ENCODE measurements at regions not wholly inside any gene's neighbourhood (a gene's known extent, or its start where the extent isn't known, plus 50 kb on each side); places are given as distances from the start of the nearest gene placed in this dataset.

- Histone ChIP-seq H3K36me3 (replicated peaks; ENCODE audit: control insufficient read depth, insufficient read depth, low read length) (no peaks in the 10 kb centered on the region), H3K4me3 (ENCODE audit: insufficient read depth, low read depth, low read length) (no peak overlapping the region)
Measured at GRCh38 chr4:20433097-20433705, 181.5 kb downstream of the SLIT2 start.

GRCh38 chr4:20440170-20440569 lies 188.5 kb downstream of the SLIT2 start:
- Histone ChIP-seq H3K4me3 (ENCODE audit: insufficient read depth, low read depth, low read length) (no peak overlapping the region), H3K27me3 (ENCODE audit: control insufficient read depth, insufficient read depth, low read length) (no peaks in the 10 kb centered on the region), H3K36me3 (replicated peaks; ENCODE audit: control insufficient read depth, insufficient read depth, low read length) (no peaks in the 10 kb centered on the region)
- DNase-seq = no peak

More at GRCh38 chr4:20433097-20433705, 181.5 kb downstream of the SLIT2 start:
- H3K27me3 ChIP-seq (ENCODE audit: control insufficient read depth, insufficient read depth, low read length) = no peaks in the 10 kb centered on the region
- no peak for DNase-seq

- H3K4me3 ChIP-seq (ENCODE audit: insufficient read depth, low read depth, low read length) = no peak overlapping the region
- no peaks in the 10 kb centered on the region for H3K36me3 ChIP-seq (replicated peaks; ENCODE audit: control insufficient read depth, insufficient read depth, low read length)
- no peaks in the 10 kb centered on the region for H3K27me3 ChIP-seq (ENCODE audit: control insufficient read depth, insufficient read depth, low read length)
- DNase-seq = no peak
Measured at GRCh38 chr4:20443015-20443805, 191.5 kb downstream of the SLIT2 start.

GRCh38 chr4:20444599-20445337 lies 193.1 kb downstream of the SLIT2 start:
- no peak overlapping the region for H3K4me3 ChIP-seq (ENCODE audit: insufficient read depth, low read depth, low read length)
- DNase-seq = no peak
- no peaks in the 10 kb centered on the region for H3K36me3 ChIP-seq (replicated peaks; ENCODE audit: control insufficient read depth, insufficient read depth, low read length)
- no peaks in the 10 kb centered on the region for H3K27me3 ChIP-seq (ENCODE audit: control insufficient read depth, insufficient read depth, low read length)

- Histone ChIP-seq H3K36me3 (replicated peaks; ENCODE audit: control insufficient read depth, insufficient read depth, low read length) (no peaks in the 10 kb centered on the region), H3K27me3 (ENCODE audit: control insufficient read depth, insufficient read depth, low read length) (no peaks in the 10 kb centered on the region), H3K4me3 (ENCODE audit: insufficient read depth, low read depth, low read length) (no peak overlapping the region)
- DNase-seq = no peak
Measured at GRCh38 chr4:20445933-20446723, 194.4 kb downstream of the SLIT2 start.

- no peak for DNase-seq
- Histone ChIP-seq H3K36me3 (replicated peaks; ENCODE audit: control insufficient read depth, insufficient read depth, low read length) (no peaks in the 10 kb centered on the region), H3K27me3 (ENCODE audit: control insufficient read depth, insufficient read depth, low read length) (no peaks in the 10 kb centered on the region), H3K4me3 (ENCODE audit: insufficient read depth, low read depth, low read length) (no peak overlapping the region)
Measured at GRCh38 chr4:20447103-20447502, 195.4 kb downstream of the SLIT2 start.

GRCh38 chr4:20451986-20452385 lies 200.3 kb downstream of the SLIT2 start:
- Histone ChIP-seq H3K27me3 (ENCODE audit: control insufficient read depth, insufficient read depth, low read length) (no peaks in the 10 kb centered on the region), H3K4me3 (ENCODE audit: insufficient read depth, low read depth, low read length) (no peak overlapping the region), H3K36me3 (replicated peaks; ENCODE audit: control insufficient read depth, insufficient read depth, low read length) (no peaks in the 10 kb centered on the region)
- no peak for DNase-seq

GRCh38 chr4:20454515-20454914 lies 202.8 kb downstream of the SLIT2 start:
- Histone ChIP-seq H3K36me3 (replicated peaks; ENCODE audit: control insufficient read depth, insufficient read depth, low read length) (no peaks in the 10 kb centered on the region), H3K27me3 (ENCODE audit: control insufficient read depth, insufficient read depth, low read length) (no peaks in the 10 kb centered on the region), H3K4me3 (ENCODE audit: insufficient read depth, low read depth, low read length) (no peak overlapping the region)
- no peak for DNase-seq

- DNase-seq = no peak
- Histone ChIP-seq H3K27me3 (ENCODE audit: control insufficient read depth, insufficient read depth, low read length) (no peaks in the 10 kb centered on the region), H3K36me3 (replicated peaks; ENCODE audit: control insufficient read depth, insufficient read depth, low read length) (no peaks in the 10 kb centered on the region), H3K4me3 (ENCODE audit: insufficient read depth, low read depth, low read length) (no peak overlapping the region)
Measured at GRCh38 chr4:20456407-20456806, 204.7 kb downstream of the SLIT2 start.

GRCh38 chr4:20462426-20463175 lies 210.9 kb downstream of the SLIT2 start:
- no peak for DNase-seq
- Histone ChIP-seq H3K4me3 (ENCODE audit: insufficient read depth, low read depth, low read length) (no peak overlapping the region), H3K27me3 (ENCODE audit: control insufficient read depth, insufficient read depth, low read length) (no peaks in the 10 kb centered on the region), H3K36me3 (replicated peaks; ENCODE audit: control insufficient read depth, insufficient read depth, low read length) (no peaks in the 10 kb centered on the region)

- no peak overlapping the region for H3K4me3 ChIP-seq (ENCODE audit: insufficient read depth, low read depth, low read length)
- H3K27me3 ChIP-seq (ENCODE audit: control insufficient read depth, insufficient read depth, low read length) = no peaks in the 10 kb centered on the region
- no peaks in the 10 kb centered on the region for H3K36me3 ChIP-seq (replicated peaks; ENCODE audit: control insufficient read depth, insufficient read depth, low read length)
- DNase-seq = no peak
Measured at GRCh38 chr4:20463176-20463430, 211.4 kb downstream of the SLIT2 start.

GRCh38 chr4:20464381-20464780 lies 212.7 kb downstream of the SLIT2 start:
- Histone ChIP-seq H3K36me3 (replicated peaks; ENCODE audit: control insufficient read depth, insufficient read depth, low read length) (no peaks in the 10 kb centered on the region), H3K27me3 (ENCODE audit: control insufficient read depth, insufficient read depth, low read length) (no peaks in the 10 kb centered on the region), H3K4me3 (ENCODE audit: insufficient read depth, low read depth, low read length) (no peak overlapping the region)
- DNase-seq = no peak

GRCh38 chr4:20474119-20474518 lies 222.4 kb downstream of the SLIT2 start:
- no peaks in the 10 kb centered on the region for H3K36me3 ChIP-seq (replicated peaks; ENCODE audit: control insufficient read depth, insufficient read depth, low read length)
- H3K4me3 ChIP-seq (ENCODE audit: insufficient read depth, low read depth, low read length) = no peak overlapping the region
- no peaks in the 10 kb centered on the region for H3K27me3 ChIP-seq (ENCODE audit: control insufficient read depth, insufficient read depth, low read length)
- no peak for DNase-seq

GRCh38 chr4:20478412-20478811 lies 221.8 kb upstream of the PACRGL start:
- no peak for DNase-seq
- Histone ChIP-seq H3K27me3 (ENCODE audit: control insufficient read depth, insufficient read depth, low read length) (no peaks in the 10 kb centered on the region), H3K36me3 (replicated peaks; ENCODE audit: control insufficient read depth, insufficient read depth, low read length) (no peaks in the 10 kb centered on the region), H3K4me3 (ENCODE audit: insufficient read depth, low read depth, low read length) (no peak overlapping the region)
